ENCODE measurements at regions not wholly inside any gene's neighbourhood (a gene's known extent, or its start where the extent isn't known, plus 50 kb on each side); places are given as distances from the start of the nearest gene placed in this dataset.

DNA sequence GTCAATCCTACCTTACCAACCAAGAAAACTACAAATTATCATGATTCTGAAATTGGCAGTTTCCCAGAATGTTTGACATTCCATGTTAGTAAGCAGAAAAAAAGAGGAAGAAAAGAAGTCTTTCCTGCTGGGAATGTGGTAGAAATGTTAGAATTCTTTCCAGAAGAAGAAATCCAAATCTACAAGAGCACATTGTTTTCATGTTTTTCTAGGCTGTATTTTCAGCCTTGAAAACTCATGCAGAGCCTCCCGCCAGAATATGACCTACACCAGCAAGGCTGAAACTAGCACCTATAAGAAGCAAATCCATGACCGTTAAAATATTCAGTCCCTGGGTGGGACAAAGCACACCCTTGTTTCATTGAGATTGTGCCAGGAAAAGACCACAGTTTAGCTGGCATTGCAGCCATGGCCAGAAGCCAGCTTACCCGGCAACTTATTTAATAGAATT, 259.4 kb downstream of the GJA1 start:
- TF ChIP-seq POLR2AphosphoS5 (IDR thresholded peaks at IDR 0.05; ENCODE audit: control insufficient read depth, insufficient read depth, low read depth, low read length): no peak
- TF ChIP-seq FOXO4 (CRISPR knock-in tag; IDR thresholded peaks at IDR 0.05): no peak
- TF ChIP-seq, protein P1, sequence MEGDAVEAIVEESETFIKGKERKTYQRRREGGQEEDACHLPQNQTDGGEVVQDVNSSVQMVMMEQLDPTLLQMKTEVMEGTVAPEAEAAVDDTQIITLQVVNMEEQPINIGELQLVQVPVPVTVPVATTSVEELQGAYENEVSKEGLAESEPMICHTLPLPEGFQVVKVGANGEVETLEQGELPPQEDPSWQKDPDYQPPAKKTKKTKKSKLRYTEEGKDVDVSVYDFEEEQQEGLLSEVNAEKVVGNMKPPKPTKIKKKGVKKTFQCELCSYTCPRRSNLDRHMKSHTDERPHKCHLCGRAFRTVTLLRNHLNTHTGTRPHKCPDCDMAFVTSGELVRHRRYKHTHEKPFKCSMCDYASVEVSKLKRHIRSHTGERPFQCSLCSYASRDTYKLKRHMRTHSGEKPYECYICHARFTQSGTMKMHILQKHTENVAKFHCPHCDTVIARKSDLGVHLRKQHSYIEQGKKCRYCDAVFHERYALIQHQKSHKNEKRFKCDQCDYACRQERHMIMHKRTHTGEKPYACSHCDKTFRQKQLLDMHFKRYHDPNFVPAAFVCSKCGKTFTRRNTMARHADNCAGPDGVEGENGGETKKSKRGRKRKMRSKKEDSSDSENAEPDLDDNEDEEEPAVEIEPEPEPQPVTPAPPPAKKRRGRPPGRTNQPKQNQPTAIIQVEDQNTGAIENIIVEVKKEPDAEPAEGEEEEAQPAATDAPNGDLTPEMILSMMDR (IDR thresholded peaks at IDR 0.05 in 2 of 3, conservative IDR thresholded peaks at IDR 0.05 in 1 of 3; ENCODE audit: insufficient read depth in 2 of 3, low read depth in 1 of 3, low read length in 3 of 3): no peak
- TF ChIP-seq, protein P2, sequence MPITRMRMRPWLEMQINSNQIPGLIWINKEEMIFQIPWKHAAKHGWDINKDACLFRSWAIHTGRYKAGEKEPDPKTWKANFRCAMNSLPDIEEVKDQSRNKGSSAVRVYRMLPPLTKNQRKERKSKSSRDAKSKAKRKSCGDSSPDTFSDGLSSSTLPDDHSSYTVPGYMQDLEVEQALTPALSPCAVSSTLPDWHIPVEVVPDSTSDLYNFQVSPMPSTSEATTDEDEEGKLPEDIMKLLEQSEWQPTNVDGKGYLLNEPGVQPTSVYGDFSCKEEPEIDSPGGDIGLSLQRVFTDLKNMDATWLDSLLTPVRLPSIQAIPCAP (CRISPR knock-in tag; IDR thresholded peaks at IDR 0.05; ENCODE audit: borderline replicate concordance): no peak
- no peak for TF ChIP-seq POLR2A (conservative IDR thresholded peaks at IDR 0.05)
- TF ChIP-seq ETV5 (CRISPR knock-in tag; IDR thresholded peaks at IDR 0.05; ENCODE audit: low read depth): no peak
- no peak for TF ChIP-seq REST (IDR thresholded peaks at IDR 0.05; ENCODE audit: borderline replicate concordance)
- no peak for TF ChIP-seq REST (CRISPR knock-in tag; IDR thresholded peaks at IDR 0.05; ENCODE audit: low read depth)
- TF ChIP-seq PCBP1 (IDR thresholded peaks at IDR 0.05; ENCODE audit: low read depth, low read length, poor library complexity, severe bottlenecking): no peak
- no peak for TF ChIP-seq NKRF (IDR thresholded peaks at IDR 0.05; ENCODE audit: borderline replicate concordance)
- no peak for TF ChIP-seq EP300 (IDR thresholded peaks at IDR 0.05; ENCODE audit: low read length)
- no peak for TF ChIP-seq PML (IDR thresholded peaks at IDR 0.05; ENCODE audit: low read length)

All from K562 (cell line).